ENCODE measurements at regions not wholly inside any gene's neighbourhood (a gene's known extent, or its start where the extent isn't known, plus 50 kb on each side); places are given as distances from the start of the nearest gene placed in this dataset.
A peak's percentile ranks its signal among the peaks of the same experiment; 100 is the strongest.
"Not testable (repeated sequence)": the region's sequence is repeated elsewhere in the genome, so short reads cannot be mapped to it uniquely, and the experiment has no call there.

GRCh38 chr10:91088300-91089140 lies 131.9 kb upstream of the PCGF5 start:
- peak; percentile 54 for DNase-seq (ENCODE audit: low read depth)

GRCh38 chr10:91090761-91091529 lies 129.5 kb upstream of the PCGF5 start:
- DNase-seq (ENCODE audit: low read depth): peak; percentile 68

- DNase-seq (ENCODE audit: low read depth): no peak
These were observed 128.7 kb upstream of the PCGF5 start for GRCh38 chr10:91091780-91092179.

GRCh38 chr10:91096274-91096673 lies 124.2 kb upstream of the PCGF5 start:
- DNase-seq (ENCODE audit: low read depth): no peak

- no peak for DNase-seq (ENCODE audit: low read depth)
These were observed 123.2 kb upstream of the PCGF5 start for GRCh38 chr10:91097313-91097712.

- not testable (repeated sequence) for DNase-seq (ENCODE audit: low read depth)
These were observed 122.4 kb upstream of the PCGF5 start for GRCh38 chr10:91098021-91098420.

- DNase-seq (ENCODE audit: low read depth): peak; percentile 7
These were observed 116.9 kb upstream of the PCGF5 start for GRCh38 chr10:91103384-91104192.

GRCh38 chr10:91104193-91105041 lies 116.0 kb upstream of the PCGF5 start:
- DNase-seq (ENCODE audit: low read depth): no peak

GRCh38 chr10:91105269-91105668 lies 115.2 kb upstream of the PCGF5 start:
- no peak for DNase-seq (ENCODE audit: low read depth)

- DNase-seq (ENCODE audit: low read depth): no peak
These were observed 111.6 kb upstream of the PCGF5 start for GRCh38 chr10:91108820-91109219.

GRCh38 chr10:91111060-91111459 lies 109.4 kb upstream of the PCGF5 start:
- no peak for DNase-seq (ENCODE audit: low read depth)

- no peak for DNase-seq (ENCODE audit: low read depth)
These were observed 104.7 kb upstream of the PCGF5 start for GRCh38 chr10:91115618-91116390.

GRCh38 chr10:91117505-91117904 lies 103.0 kb upstream of the PCGF5 start:
- DNase-seq (ENCODE audit: low read depth): no peak

GRCh38 chr10:91120348-91120747 lies 100.1 kb upstream of the PCGF5 start:
- no peak for DNase-seq (ENCODE audit: low read depth)

GRCh38 chr10:91123261-91123660 lies 97.2 kb upstream of the PCGF5 start:
- DNase-seq (ENCODE audit: low read depth): no peak

- peak; percentile 74 for DNase-seq (ENCODE audit: low read depth)
These were observed 96.4 kb upstream of the PCGF5 start for GRCh38 chr10:91124016-91124415.

GRCh38 chr10:91126471-91126870 lies 94.0 kb upstream of the PCGF5 start:
- DNase-seq (ENCODE audit: low read depth): no peak

GRCh38 chr10:91127341-91128082 lies 93.0 kb upstream of the PCGF5 start:
- DNase-seq (ENCODE audit: low read depth): peak; percentile 52

- DNase-seq (ENCODE audit: low read depth): no peak
These were observed 85.3 kb upstream of the PCGF5 start for GRCh38 chr10:91135113-91135512.
